H1 (cell line): ENCODE measurements at regions not wholly inside any gene's neighbourhood (a gene's known extent, or its start where the extent isn't known, plus 50 kb on each side); places are given as distances from the start of the nearest gene placed in this dataset.

ENCODE experiments used
- CTCF ChIP-seq, 3 experiments: IDR thresholded peaks; 1 replicate in 2 of 3; 2 replicates in 1 of 3; pipeline versions ENCODE4 v1.5.1 to v1.6.1; 2011; ENCODE audit warnings: low read length in 3 of 3, mild to moderate bottlenecking in 3 of 3, inconsistent platforms in 2 of 3, low read depth in 1 of 3, moderate library complexity in 1 of 3; ENCODE audit not compliant: insufficient read depth in 1 of 3; ENCODE audit errors: control extremely low read depth in 1 of 3
- TEAD4 ChIP-seq: IDR thresholded peaks from 2 replicates; pipeline ENCODE4 v1.6.1; 2012; ENCODE audit warnings: low read depth, low read length, inconsistent platforms, mixed read lengths

- TF ChIP-seq CTCF (IDR thresholded peaks at IDR 0.05; ENCODE audit: control extremely low read depth in 1 of 3, insufficient read depth in 1 of 3, low read depth in 1 of 3, low read length in 3 of 3) (no peak), TEAD4 (no peak)
Measured at GRCh38 chr5:125683669-125684068, 739.5 kb upstream of the GRAMD2B start.
